ENCODE measurements at regions not wholly inside any gene's neighbourhood (a gene's known extent, or its start where the extent isn't known, plus 50 kb on each side); places are given as distances from the start of the nearest gene placed in this dataset.
A peak's percentile ranks its signal among the peaks of the same experiment; 100 is the strongest.

- no peak for DNase-seq (ENCODE audit: low read depth)
- Histone ChIP-seq H3K36me3 (ENCODE audit: control insufficient read depth, insufficient read depth, low read length) (no peaks in the 10 kb centered on the region), H3K27me3 (ENCODE audit: control insufficient read depth, insufficient read depth, low read length) (no peaks in the 10 kb centered on the region), H3K4me3 (ENCODE audit: low read depth, low read length) (no peak overlapping the region)
- no peak for TF ChIP-seq CTCF (IDR thresholded peaks at IDR 0.05; ENCODE audit: insufficient read depth, low read depth, low read length)
- POLR2A ChIA-PET = no interaction called here
- CTCF ChIA-PET = interaction anchor here (1.0 kb wide), 1 partner anchor 21 kb away, joined by 3 read pairs; no protein-coding TSS in a partner anchor
Observed at GRCh38 chrX:69366183-69366582, 137.9 kb upstream of the NALF2 start.

DNA sequence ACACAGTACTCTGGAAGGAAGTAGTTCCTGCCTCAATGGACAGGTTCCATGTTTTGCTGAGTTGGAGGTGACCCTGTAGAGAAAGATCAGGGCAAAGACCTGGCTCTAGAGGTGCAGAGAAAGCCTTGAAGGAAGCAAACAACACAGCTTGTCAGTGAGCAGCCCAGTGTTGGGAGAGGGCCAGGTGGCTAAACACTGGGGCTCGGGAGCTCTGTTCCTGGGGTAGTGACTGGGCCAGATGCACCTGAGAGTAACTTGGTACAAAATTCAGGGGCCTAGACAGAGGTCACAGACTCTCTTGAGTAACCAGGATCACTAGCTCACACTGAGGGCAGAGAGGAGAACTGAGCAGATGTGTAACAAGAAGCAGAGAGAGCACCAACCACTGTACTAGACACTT is 138.4 kb upstream of the NALF2 start:
- no peak for DNase-seq (ENCODE audit: low read depth)
- ChIA-PET CTCF (interaction anchor here (1.0 kb wide), 1 partner anchor 21 kb away, joined by 3 read pairs; no protein-coding TSS in a partner anchor), POLR2A (no interaction called here)
- Histone ChIP-seq H3K36me3 (ENCODE audit: control insufficient read depth, insufficient read depth, low read length) (no peaks in the 10 kb centered on the region), H3K27me3 (ENCODE audit: control insufficient read depth, insufficient read depth, low read length) (no peaks in the 10 kb centered on the region), H3K4me3 (ENCODE audit: low read depth, low read length) (no peak overlapping the region)
- no peak for TF ChIP-seq CTCF (IDR thresholded peaks at IDR 0.05; ENCODE audit: insufficient read depth, low read depth, low read length)

DNA sequence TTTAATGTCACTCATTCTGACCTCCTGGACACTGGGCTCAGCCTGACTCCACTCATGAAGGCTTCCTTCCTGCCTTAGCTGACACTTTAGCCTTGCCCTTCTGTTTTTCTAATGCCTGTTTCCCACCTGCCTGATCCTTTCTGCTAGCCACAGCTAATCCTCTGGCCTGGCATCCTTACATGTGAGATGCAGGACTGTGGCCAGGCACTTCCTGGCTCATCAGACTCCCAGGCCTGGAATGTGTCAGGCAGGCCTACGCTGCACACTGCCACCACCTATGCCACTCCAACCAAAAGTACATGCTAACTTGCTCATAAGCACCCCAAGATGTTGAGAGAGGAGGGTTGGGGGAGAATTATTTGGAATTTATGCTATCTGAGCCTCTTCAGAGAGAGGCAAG is 138.8 kb upstream of the NALF2 start:
- no peaks in the 10 kb centered on the region for H3K27me3 ChIP-seq (ENCODE audit: control insufficient read depth, insufficient read depth, low read length)
- TF ChIP-seq CTCF (IDR thresholded peaks at IDR 0.05; ENCODE audit: insufficient read depth, low read depth, low read length) = no peak
- DNase-seq (ENCODE audit: low read depth) = no peak
- H3K4me3 ChIP-seq (ENCODE audit: low read depth, low read length) = no peak overlapping the region
- CTCF ChIA-PET = no interaction called here
- H3K36me3 ChIP-seq (ENCODE audit: control insufficient read depth, insufficient read depth, low read length) = no peaks in the 10 kb centered on the region
- POLR2A ChIA-PET = no interaction called here

GRCh38 chrX:69362856-69363255 is 141.3 kb upstream of the NALF2 start:
- CTCF ChIA-PET = interaction anchor here (1.6 to 3.3 kb wide), 2 partner anchors 24 to 535 kb away, joined by 4 to 18 read pairs; no protein-coding TSS in a partner anchor
- POLR2A ChIA-PET = no interaction called here
- no peak for TF ChIP-seq CTCF (IDR thresholded peaks at IDR 0.05; ENCODE audit: insufficient read depth, low read depth, low read length)
- Histone ChIP-seq H3K36me3 (ENCODE audit: control insufficient read depth, insufficient read depth, low read length) (no peaks in the 10 kb centered on the region), H3K27me3 (ENCODE audit: control insufficient read depth, insufficient read depth, low read length) (no peaks in the 10 kb centered on the region), H3K4me3 (ENCODE audit: low read depth, low read length) (no peak overlapping the region)
- peak; percentile 18 for DNase-seq (ENCODE audit: low read depth)

DNA sequence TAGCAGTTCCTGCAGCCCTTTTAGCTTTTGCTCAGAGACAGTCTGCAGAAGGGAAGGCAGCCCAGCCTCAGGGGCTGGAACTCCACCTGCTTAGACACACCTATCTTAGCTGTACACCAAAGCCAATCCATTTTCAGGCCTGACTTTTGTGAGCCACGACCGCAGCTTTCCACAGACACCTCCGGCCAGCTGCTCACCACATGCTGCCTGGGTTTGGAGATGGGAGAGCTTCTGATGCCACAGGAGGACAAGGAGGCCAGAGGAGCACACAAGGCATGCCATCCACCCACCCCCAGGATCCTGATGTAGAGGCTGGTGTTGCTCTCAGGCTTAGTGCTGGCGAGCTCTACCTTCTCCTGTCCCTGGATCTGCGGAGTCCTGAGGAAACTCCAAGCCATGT is 141.8 kb upstream of the NALF2 start:
- no peak for TF ChIP-seq CTCF (IDR thresholded peaks at IDR 0.05; ENCODE audit: insufficient read depth, low read depth, low read length)
- POLR2A ChIA-PET = no interaction called here
- Histone ChIP-seq H3K36me3 (ENCODE audit: control insufficient read depth, insufficient read depth, low read length) (no peaks in the 10 kb centered on the region), H3K27me3 (ENCODE audit: control insufficient read depth, insufficient read depth, low read length) (no peaks in the 10 kb centered on the region), H3K4me3 (ENCODE audit: low read depth, low read length) (no peak overlapping the region)
- no peak for DNase-seq (ENCODE audit: low read depth)
- CTCF ChIA-PET = interaction anchor here (1.6 to 3.3 kb wide), 2 partner anchors 25 to 535 kb away, joined by 4 to 18 read pairs; no protein-coding TSS in a partner anchor

Measured in BJ (cell line).